AG04449 (cell line): ENCODE measurements at regions not wholly inside any gene's neighbourhood (a gene's known extent, or its start where the extent isn't known, plus 50 kb on each side); places are given as distances from the start of the nearest gene placed in this dataset.

ENCODE experiments used
- CTCF ChIA-PET: fragments of 350-600 bp; formaldehyde crosslinking; extraction: SDS; loops from one replicate; lab custom pipeline; 2021; ENCODE audit warnings: antibody characterized with exemption; lab: Yijun Ruan, JAX
- POLR2A ChIA-PET: fragments of 400-600, 350-600 bp; formaldehyde crosslinking; extraction: SDS; loops from one replicate; lab custom pipeline; 2020; ENCODE audit warnings: antibody characterized with exemption, inconsistent platforms; lab: Yijun Ruan, JAX
- DNase-seq: peaks from one replicate; pipeline ENCODE4 v3.0.0-alpha.2; 2010; ENCODE audit warnings: low read depth, low spot score
- H3K4me3 ChIP-seq: 2 replicates; pipeline ENCODE4 v1.5.1; 2011; ENCODE audit warnings: low read depth, mild to moderate bottlenecking, control low read depth, low read length
- CTCF ChIP-seq: IDR thresholded peaks from one replicate; pipeline ENCODE4 v1.5.1; 2011; ENCODE audit warnings: mild to moderate bottlenecking, moderate library complexity, low read length, control low read depth, inconsistent platforms; ENCODE audit not compliant: insufficient read depth; ENCODE audit errors: missing control alignments

GRCh38 chr4:185997296-185997695 is 71.7 kb upstream of the TLR3 start:
- DNase-seq: no peak
- POLR2A ChIA-PET: no interaction called here
- TF ChIP-seq CTCF: no peak
- no peak overlapping the region for H3K4me3 ChIP-seq
- CTCF ChIA-PET: no interaction called here

- POLR2A ChIA-PET: no interaction called here
- CTCF ChIA-PET: interaction anchor here (0.8 kb wide), 1 partner anchor 23 kb away, joined by 5 read pairs; no protein-coding TSS in a partner anchor
- DNase-seq: no peak
- no peak overlapping the region for H3K4me3 ChIP-seq
- TF ChIP-seq CTCF: no peak
These were observed 70.2 kb upstream of the TLR3 start for GRCh38 chr4:185998791-185999190.

- TF ChIP-seq CTCF: no peak
- POLR2A ChIA-PET: no interaction called here
- CTCF ChIA-PET: interaction anchor here (0.8 kb wide), 1 partner anchor 22 kb away, joined by 5 read pairs; no protein-coding TSS in a partner anchor
- no peak overlapping the region for H3K4me3 ChIP-seq
- no peak for DNase-seq
These were observed 69.7 kb upstream of the TLR3 start for GRCh38 chr4:185999207-185999606.

- ChIA-PET CTCF (interaction anchor here (1.9 kb wide), 1 partner anchor 19 kb away, joined by 6 read pairs; no protein-coding TSS in a partner anchor), POLR2A (no interaction called here)
- no peak for TF ChIP-seq CTCF
- no peak overlapping the region for H3K4me3 ChIP-seq
- no peak for DNase-seq
These were observed 66.1 kb upstream of the TLR3 start for GRCh38 chr4:186002853-186003252.

- no peak for DNase-seq
- no peak for TF ChIP-seq CTCF
- ChIA-PET CTCF (no interaction called here), POLR2A (no interaction called here)
- no peak overlapping the region for H3K4me3 ChIP-seq
These were observed 65.2 kb upstream of the TLR3 start for GRCh38 chr4:186003746-186004145.

- no peak for TF ChIP-seq CTCF
- no peak overlapping the region for H3K4me3 ChIP-seq
- DNase-seq: no peak
- POLR2A ChIA-PET: no interaction called here
- CTCF ChIA-PET: interaction anchor here (1.5 kb wide), 1 partner anchor 14 kb away, joined by 5 read pairs; no protein-coding TSS in a partner anchor
These were observed 60.9 kb upstream of the TLR3 start for GRCh38 chr4:186008057-186008456.
